ENCODE measurements at regions not wholly inside any gene's neighbourhood (a gene's known extent, or its start where the extent isn't known, plus 50 kb on each side); places are given as distances from the start of the nearest gene placed in this dataset.

DNA sequence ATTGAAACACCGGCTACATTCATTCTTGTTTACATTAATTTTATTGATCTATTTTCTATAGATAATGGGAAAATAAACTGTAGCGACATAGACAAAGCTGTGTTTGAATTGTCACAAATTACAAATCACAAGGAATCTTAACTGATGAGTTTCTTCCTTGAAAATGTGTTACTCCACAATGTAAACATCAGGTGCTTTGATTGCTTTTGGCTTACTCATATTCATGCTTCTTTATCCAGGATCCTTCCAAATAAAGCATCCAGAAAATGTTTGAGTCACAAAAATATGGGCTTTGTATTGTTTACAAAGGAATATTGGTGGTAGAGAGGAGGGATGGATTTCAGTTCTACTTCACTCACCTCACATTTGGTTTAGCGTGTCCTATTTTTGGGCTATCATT is 64.0 kb downstream of the BMP2 start:
- H3K4me1 ChIP-seq (ENCODE audit: control insufficient read depth, insufficient read depth, low read length), result no peaks in the 10 kb centered on the region
- H3K4me3 ChIP-seq (ENCODE audit: low read depth, low read length), result no peak overlapping the region
- H3K36me3 ChIP-seq (ENCODE audit: control insufficient read depth in 2 of 2, insufficient read depth in 1 of 2, low read length in 2 of 2), result no peaks in the 10 kb centered on the region
- ChIA-PET CTCF (interaction anchor here (0.9 kb wide), 2 partner anchors 68 to 263 kb away, joined by 4 to 5 read pairs; no protein-coding TSS in a partner anchor), POLR2A (no interaction called here)
- no peak overlapping the region for H3K27ac ChIP-seq (ENCODE audit: extremely low read depth, low read depth, low read length)
- TF ChIP-seq, protein P1, sequence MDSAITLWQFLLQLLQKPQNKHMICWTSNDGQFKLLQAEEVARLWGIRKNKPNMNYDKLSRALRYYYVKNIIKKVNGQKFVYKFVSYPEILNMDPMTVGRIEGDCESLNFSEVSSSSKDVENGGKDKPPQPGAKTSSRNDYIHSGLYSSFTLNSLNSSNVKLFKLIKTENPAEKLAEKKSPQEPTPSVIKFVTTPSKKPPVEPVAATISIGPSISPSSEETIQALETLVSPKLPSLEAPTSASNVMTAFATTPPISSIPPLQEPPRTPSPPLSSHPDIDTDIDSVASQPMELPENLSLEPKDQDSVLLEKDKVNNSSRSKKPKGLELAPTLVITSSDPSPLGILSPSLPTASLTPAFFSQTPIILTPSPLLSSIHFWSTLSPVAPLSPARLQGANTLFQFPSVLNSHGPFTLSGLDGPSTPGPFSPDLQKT (IDR thresholded peaks at IDR 0.05; ENCODE audit: borderline replicate concordance, low read depth, low read length), result no peak
- no peak for TF ChIP-seq ZBTB20 (tag by site-specific recombination; IDR thresholded peaks at IDR 0.05)
- H3K9me3 ChIP-seq (ENCODE audit: control insufficient read depth, insufficient read depth, low read depth, low read length), result no peaks in the 10 kb centered on the region

DNA sequence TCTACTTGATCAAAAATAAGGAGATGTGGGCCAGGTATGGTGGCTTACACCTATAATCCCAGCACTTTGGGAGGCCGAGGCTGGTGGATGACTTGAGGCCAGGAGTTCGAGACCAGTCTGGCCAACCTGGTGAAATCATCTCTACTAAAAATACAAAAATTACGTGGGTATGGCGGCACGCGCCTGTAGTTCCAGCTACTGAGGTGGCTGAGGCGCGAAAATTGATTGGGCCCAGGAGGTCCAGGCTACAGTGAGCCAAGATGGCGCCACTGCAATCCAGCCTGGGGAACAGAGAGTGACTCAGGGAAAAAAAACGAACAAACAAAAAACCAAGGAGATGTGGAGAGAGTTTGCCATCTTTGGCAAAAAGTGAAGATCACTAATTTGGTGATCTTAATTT is 65.3 kb downstream of the BMP2 start:
- TF ChIP-seq ZFP69B (tag by site-specific recombination; IDR thresholded peaks at IDR 0.05) (no peak), ZSCAN23 (tag by site-specific recombination; IDR thresholded peaks at IDR 0.05) (no peak), ZNF544 (tag by site-specific recombination; IDR thresholded peaks at IDR 0.05) (no peak), PRDM1 (tag by site-specific recombination; IDR thresholded peaks at IDR 0.05) (no peak), ZNF623 (tag by site-specific recombination; IDR thresholded peaks at IDR 0.05) (no peak)
- ChIA-PET CTCF (no interaction called here), POLR2A (no interaction called here)
- no peaks in the 10 kb centered on the region for H3K9me3 ChIP-seq (ENCODE audit: control insufficient read depth, insufficient read depth, low read depth, low read length)
- H3K27ac ChIP-seq (ENCODE audit: extremely low read depth, low read depth, low read length), result no peak overlapping the region
- H3K36me3 ChIP-seq (ENCODE audit: control insufficient read depth in 2 of 2, insufficient read depth in 1 of 2, low read length in 2 of 2), result no peaks in the 10 kb centered on the region
- H3K4me1 ChIP-seq (ENCODE audit: control insufficient read depth, insufficient read depth, low read length), result no peaks in the 10 kb centered on the region
- no peak overlapping the region for H3K4me3 ChIP-seq (ENCODE audit: low read depth, low read length)

DNA sequence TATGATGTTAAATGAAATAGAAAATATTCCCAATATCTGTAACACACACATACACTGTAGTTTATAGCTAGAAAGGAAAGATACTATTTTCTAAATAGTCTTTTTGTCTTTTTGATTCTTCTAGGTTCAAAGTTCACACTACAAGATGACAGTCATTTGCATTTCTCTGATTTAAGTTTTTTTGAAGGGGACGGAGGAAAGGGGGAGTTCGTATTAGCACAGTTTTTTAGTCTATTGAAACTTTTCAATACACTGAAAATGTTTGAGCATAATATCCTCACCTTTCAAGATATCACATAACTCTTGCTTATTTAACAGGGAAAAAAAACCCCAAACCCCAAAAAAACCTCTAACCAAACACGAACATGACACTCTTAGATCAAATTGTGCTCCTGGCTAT is 68.1 kb downstream of the BMP2 start:
- no peaks in the 10 kb centered on the region for H3K9me3 ChIP-seq (ENCODE audit: control insufficient read depth, insufficient read depth, low read depth, low read length)
- no peaks in the 10 kb centered on the region for H3K36me3 ChIP-seq (ENCODE audit: control insufficient read depth in 2 of 2, insufficient read depth in 1 of 2, low read length in 2 of 2)
- no peaks in the 10 kb centered on the region for H3K4me1 ChIP-seq (ENCODE audit: control insufficient read depth, insufficient read depth, low read length)
- CTCF ChIA-PET, result interaction anchor here (0.7 to 2.8 kb wide), 4 partner anchors 9 to 1208 kb away, joined by 3 to 12 read pairs (median 4); no protein-coding TSS in a partner anchor
- H3K4me3 ChIP-seq (ENCODE audit: low read depth, low read length), result no peak overlapping the region
- POLR2A ChIA-PET, result no interaction called here
- TF ChIP-seq PRDM1 (tag by site-specific recombination; IDR thresholded peaks at IDR 0.05), result no peak
- TF ChIP-seq, protein P2, sequence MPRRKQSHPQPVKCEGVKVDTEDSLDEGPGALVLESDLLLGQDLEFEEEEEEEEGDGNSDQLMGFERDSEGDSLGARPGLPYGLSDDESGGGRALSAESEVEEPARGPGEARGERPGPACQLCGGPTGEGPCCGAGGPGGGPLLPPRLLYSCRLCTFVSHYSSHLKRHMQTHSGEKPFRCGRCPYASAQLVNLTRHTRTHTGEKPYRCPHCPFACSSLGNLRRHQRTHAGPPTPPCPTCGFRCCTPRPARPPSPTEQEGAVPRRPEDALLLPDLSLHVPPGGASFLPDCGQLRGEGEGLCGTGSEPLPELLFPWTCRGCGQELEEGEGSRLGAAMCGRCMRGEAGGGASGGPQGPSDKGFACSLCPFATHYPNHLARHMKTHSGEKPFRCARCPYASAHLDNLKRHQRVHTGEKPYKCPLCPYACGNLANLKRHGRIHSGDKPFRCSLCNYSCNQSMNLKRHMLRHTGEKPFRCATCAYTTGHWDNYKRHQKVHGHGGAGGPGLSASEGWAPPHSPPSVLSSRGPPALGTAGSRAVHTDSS (tag by site-specific recombination; IDR thresholded peaks at IDR 0.05), result no peak
- no peak for TF ChIP-seq ZNF777 (tag by site-specific recombination; IDR thresholded peaks at IDR 0.05; ENCODE audit: borderline replicate concordance)
- no peak for TF ChIP-seq ZFP37 (tag by site-specific recombination; IDR thresholded peaks at IDR 0.05)
- TF ChIP-seq MYNN (tag by site-specific recombination; IDR thresholded peaks at IDR 0.05; ENCODE audit: borderline replicate concordance), result no peak
- TF ChIP-seq ZNF114 (tag by site-specific recombination; IDR thresholded peaks at IDR 0.05), result no peak
- TF ChIP-seq, protein P3, sequence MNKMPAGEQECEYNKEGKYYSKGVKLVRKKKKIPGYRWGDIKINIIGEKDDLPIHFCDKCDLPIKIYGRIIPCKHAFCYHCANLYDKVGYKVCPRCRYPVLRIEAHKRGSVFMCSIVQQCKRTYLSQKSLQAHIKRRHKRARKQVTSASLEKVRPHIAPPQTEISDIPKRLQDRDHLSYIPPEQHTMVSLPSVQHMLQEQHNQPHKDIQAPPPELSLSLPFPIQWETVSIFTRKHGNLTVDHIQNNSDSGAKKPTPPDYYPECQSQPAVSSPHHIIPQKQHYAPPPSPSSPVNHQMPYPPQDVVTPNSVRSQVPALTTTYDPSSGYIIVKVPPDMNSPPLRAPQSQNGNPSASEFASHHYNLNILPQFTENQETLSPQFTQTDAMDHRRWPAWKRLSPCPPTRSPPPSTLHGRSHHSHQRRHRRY (tag by site-specific recombination; IDR thresholded peaks at IDR 0.05), result no peak
- TF ChIP-seq, protein P4, sequence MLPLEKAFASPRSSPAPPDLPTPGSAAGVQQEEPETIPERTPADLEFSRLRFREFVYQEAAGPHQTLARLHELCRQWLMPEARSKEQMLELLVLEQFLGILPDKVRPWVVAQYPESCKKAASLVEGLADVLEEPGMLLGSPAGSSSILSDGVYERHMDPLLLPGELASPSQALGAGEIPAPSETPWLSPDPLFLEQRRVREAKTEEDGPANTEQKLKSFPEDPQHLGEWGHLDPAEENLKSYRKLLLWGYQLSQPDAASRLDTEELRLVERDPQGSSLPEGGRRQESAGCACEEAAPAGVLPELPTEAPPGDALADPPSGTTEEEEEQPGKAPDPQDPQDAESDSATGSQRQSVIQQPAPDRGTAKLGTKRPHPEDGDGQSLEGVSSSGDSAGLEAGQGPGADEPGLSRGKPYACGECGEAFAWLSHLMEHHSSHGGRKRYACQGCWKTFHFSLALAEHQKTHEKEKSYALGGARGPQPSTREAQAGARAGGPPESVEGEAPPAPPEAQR (tag by site-specific recombination; IDR thresholded peaks at IDR 0.05), result no peak
- no peak for TF ChIP-seq ZBTB20 (tag by site-specific recombination; IDR thresholded peaks at IDR 0.05)
- no peak for TF ChIP-seq SP2 (tag by site-specific recombination; IDR thresholded peaks at IDR 0.05)
- H3K27ac ChIP-seq (ENCODE audit: extremely low read depth, low read depth, low read length), result no peak overlapping the region
